DND-41 (cell line): ENCODE measurements at regions not wholly inside any gene's neighbourhood (a gene's known extent, or its start where the extent isn't known, plus 50 kb on each side); places are given as distances from the start of the nearest gene placed in this dataset.

ENCODE experiments used
- ATAC-seq: fragments of 200-7000 bp; cut with Tn5 transposase; 3 replicates; pipeline ENCODE4 v1.9.1; 2021; ENCODE audit warnings: low read depth; ENCODE audit not compliant: insufficient read depth
- DNase-seq: peaks from one replicate; pipeline ENCODE4 v3.0.0-alpha.2; 2020
- H2AFZ ChIP-seq: 2 replicates; pipeline ENCODE4 v1.6.0; 2012; ENCODE audit warnings: low read depth, low read length
- H3K27ac ChIP-seq: 2 replicates; pipeline ENCODE4 v1.5.1; 2012; ENCODE audit warnings: low read length, inconsistent platforms
- H3K27me3 ChIP-seq: fragments of 200-600 bp; sonication (generic); 2 replicates; pipeline ENCODE4 v1.6.0; 2012; ENCODE audit warnings: low read length, mild to moderate bottlenecking, inconsistent platforms; ENCODE audit not compliant: insufficient read depth, poor library complexity
- H3K36me3 ChIP-seq: 2 replicates; pipeline ENCODE4 v1.5.1; 2012; ENCODE audit warnings: low read length, inconsistent platforms; ENCODE audit not compliant: insufficient read depth
- H3K4me1 ChIP-seq: 2 replicates; pipeline ENCODE4 v1.5.1; 2012; ENCODE audit warnings: mild to moderate bottlenecking, low read length; ENCODE audit not compliant: insufficient read depth
- H3K4me2 ChIP-seq: 2 replicates; pipeline ENCODE4 v1.6.0; 2012; ENCODE audit warnings: mild to moderate bottlenecking, moderate library complexity, low read length, inconsistent platforms; ENCODE audit not compliant: insufficient read depth
- H3K4me3 ChIP-seq, 2 experiments: fragments of 200-600 bp in 1 of 2; shearing (Covaris generic) in 1 of 2; 2 replicates each; pipeline ENCODE4 v1.5.1; 2012 to 2016; ENCODE audit warnings: inconsistent platforms in 2 of 2, low read length in 2 of 2, mild to moderate bottlenecking in 2 of 2, low read depth in 1 of 2, moderate library complexity in 1 of 2
- H3K79me2 ChIP-seq: 2 replicates; pipeline ENCODE4 v1.6.0; 2012; ENCODE audit warnings: low read length, inconsistent platforms; ENCODE audit not compliant: insufficient read depth
- H3K9ac ChIP-seq: 2 replicates; pipeline ENCODE4 v1.6.0; 2012; ENCODE audit warnings: low read depth, mild to moderate bottlenecking, inconsistent platforms, low read length, moderate library complexity
- H3K9me3 ChIP-seq: 2 replicates; pipeline ENCODE4 v1.5.1; 2012; ENCODE audit warnings: low read length, moderate library complexity, mild to moderate bottlenecking, inconsistent platforms; ENCODE audit not compliant: insufficient read depth, severe bottlenecking
- H4K20me1 ChIP-seq: 2 replicates; pipeline ENCODE4 v1.6.0; 2012; ENCODE audit warnings: low read length; ENCODE audit not compliant: insufficient read depth
- EZH2 ChIP-seq: IDR thresholded peaks from 3 replicates; pipeline ENCODE4 v1.6.1; 2012; ENCODE audit warnings: borderline replicate concordance, low read depth, mild to moderate bottlenecking, moderate library complexity, low read length, inconsistent platforms; ENCODE audit not compliant: severe bottlenecking
- TF ChIP-seq, protein P1 (sequence below): IDR thresholded peaks from 2 replicates; pipeline ENCODE4 v1.5.1; 2012; ENCODE audit warnings: borderline replicate concordance, low read length, moderate library complexity, mild to moderate bottlenecking; ENCODE audit not compliant: poor library complexity, severe bottlenecking; ENCODE audit errors: extremely low read depth

DNA sequence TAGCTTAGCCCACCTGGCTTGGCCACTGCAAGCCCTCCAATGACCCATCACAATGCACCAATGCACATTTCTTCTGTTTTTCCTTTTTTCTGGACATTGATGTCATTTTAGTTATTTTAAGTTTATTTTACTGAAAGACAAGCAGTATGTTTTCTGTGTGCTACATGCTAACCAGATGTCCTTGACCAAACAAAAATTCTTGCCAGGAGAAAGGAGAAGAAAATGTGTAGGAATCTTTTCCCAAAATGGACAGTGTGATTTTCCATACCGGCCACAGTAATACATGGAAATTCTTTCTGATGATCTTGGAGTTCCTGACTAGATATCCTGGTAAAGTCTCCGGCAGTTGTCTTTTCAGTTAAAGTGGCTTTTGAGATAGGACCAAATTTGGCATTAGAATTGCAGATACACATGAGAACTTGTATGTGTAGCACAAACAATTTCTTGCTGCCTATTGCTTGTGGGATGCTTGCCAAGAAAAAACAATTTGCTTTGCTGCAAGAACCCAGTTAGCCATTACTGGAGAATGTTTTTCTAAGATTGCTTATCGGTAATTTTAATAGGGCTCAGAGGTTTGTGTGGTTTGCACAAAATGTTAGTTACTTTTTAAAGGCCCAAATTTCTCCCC lies 696.5 kb upstream of the CITED2 start:
- no peak for ATAC-seq
- no peak overlapping the region for H3K27ac ChIP-seq
- H3K9me3 ChIP-seq: no peaks in the 10 kb centered on the region
- H3K4me1 ChIP-seq: no peaks in the 10 kb centered on the region
- no peaks in the 10 kb centered on the region for H3K79me2 ChIP-seq
- no peak overlapping the region for H2AFZ ChIP-seq
- no peak for DNase-seq
- H4K20me1 ChIP-seq: no peaks in the 10 kb centered on the region
- no peak overlapping the region for H3K4me3 ChIP-seq
- no peak for TF ChIP-seq EZH2
- TF ChIP-seq, protein P1, sequence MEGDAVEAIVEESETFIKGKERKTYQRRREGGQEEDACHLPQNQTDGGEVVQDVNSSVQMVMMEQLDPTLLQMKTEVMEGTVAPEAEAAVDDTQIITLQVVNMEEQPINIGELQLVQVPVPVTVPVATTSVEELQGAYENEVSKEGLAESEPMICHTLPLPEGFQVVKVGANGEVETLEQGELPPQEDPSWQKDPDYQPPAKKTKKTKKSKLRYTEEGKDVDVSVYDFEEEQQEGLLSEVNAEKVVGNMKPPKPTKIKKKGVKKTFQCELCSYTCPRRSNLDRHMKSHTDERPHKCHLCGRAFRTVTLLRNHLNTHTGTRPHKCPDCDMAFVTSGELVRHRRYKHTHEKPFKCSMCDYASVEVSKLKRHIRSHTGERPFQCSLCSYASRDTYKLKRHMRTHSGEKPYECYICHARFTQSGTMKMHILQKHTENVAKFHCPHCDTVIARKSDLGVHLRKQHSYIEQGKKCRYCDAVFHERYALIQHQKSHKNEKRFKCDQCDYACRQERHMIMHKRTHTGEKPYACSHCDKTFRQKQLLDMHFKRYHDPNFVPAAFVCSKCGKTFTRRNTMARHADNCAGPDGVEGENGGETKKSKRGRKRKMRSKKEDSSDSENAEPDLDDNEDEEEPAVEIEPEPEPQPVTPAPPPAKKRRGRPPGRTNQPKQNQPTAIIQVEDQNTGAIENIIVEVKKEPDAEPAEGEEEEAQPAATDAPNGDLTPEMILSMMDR: no peak
- H3K9ac ChIP-seq: no peak overlapping the region
- no peaks in the 10 kb centered on the region for H3K27me3 ChIP-seq
- no peak overlapping the region for H3K4me2 ChIP-seq
- H3K36me3 ChIP-seq: no peaks in the 10 kb centered on the region

DNA sequence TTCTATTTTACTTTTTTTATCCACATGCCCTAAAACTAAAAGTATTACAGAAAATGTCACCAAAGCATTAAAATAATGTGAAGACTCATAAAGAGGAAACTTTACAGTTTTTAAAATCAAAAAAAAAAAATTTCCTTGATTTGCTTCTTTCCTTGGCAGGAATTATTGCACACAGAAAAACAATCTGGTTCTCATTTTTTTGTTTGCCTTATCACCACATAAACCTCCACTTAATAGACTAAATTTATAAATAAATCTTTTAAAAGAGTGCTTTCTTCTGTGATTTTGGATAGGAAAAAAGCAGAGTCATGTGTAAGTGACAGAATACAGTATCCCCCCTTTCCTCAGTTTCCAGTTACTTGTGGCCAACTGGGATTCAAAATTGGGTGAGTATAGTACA lies 695.1 kb upstream of the CITED2 start:
- Histone ChIP-seq H3K27me3 (no peaks in the 10 kb centered on the region), H3K36me3 (no peaks in the 10 kb centered on the region), H3K4me3 (no peak overlapping the region), H3K4me1 (no peaks in the 10 kb centered on the region), H3K27ac (no peak overlapping the region), H3K4me2 (no peak overlapping the region), H3K79me2 (no peaks in the 10 kb centered on the region), H3K9ac (no peak overlapping the region), H4K20me1 (no peaks in the 10 kb centered on the region), H2AFZ (no peak overlapping the region), H3K9me3 (no peaks in the 10 kb centered on the region)
- ATAC-seq: no peak
- TF ChIP-seq EZH2: no peak
- TF ChIP-seq, protein P1: no peak
- DNase-seq: no peak

- Histone ChIP-seq H3K79me2 (no peaks in the 10 kb centered on the region), H3K27ac (no peak overlapping the region), H3K27me3 (no peaks in the 10 kb centered on the region), H4K20me1 (no peaks in the 10 kb centered on the region), H3K36me3 (no peaks in the 10 kb centered on the region), H3K4me1 (no peaks in the 10 kb centered on the region), H3K9me3 (no peaks in the 10 kb centered on the region), H3K4me3 (no peak overlapping the region), H3K9ac (no peak overlapping the region), H3K4me2 (no peak overlapping the region), H2AFZ (no peak overlapping the region)
- TF ChIP-seq, protein P1: no peak
- no peak for TF ChIP-seq EZH2
- ATAC-seq (no peak), DNase-seq (no peak)
Observed at GRCh38 chr6:140068801-140069200, 694.4 kb upstream of the CITED2 start.
